ENCODE measurements at regions not wholly inside any gene's neighbourhood (a gene's known extent, or its start where the extent isn't known, plus 50 kb on each side); places are given as distances from the start of the nearest gene placed in this dataset.

- TF ChIP-seq REST (IDR thresholded peaks at IDR 0.05; ENCODE audit: unreplicated experiment) (no peak), POLR2AphosphoS5 (IDR thresholded peaks at IDR 0.05; ENCODE audit: low read depth) (no peak), CREB1 (CRISPR knock-in tag; IDR thresholded peaks at IDR 0.05; ENCODE audit: low read depth) (no peak), CTCF (conservative IDR thresholded peaks at IDR 0.05; ENCODE audit: low read depth in 2 of 2) (no peak), ETS1 (IDR thresholded peaks at IDR 0.05) (no peak), ZNF462 (CRISPR knock-in tag; IDR thresholded peaks at IDR 0.05) (no peak), EZH2phosphoT487 (IDR thresholded peaks at IDR 0.05; ENCODE audit: unreplicated experiment) (no peak)
- H4K20me1 ChIP-seq (replicated peaks; ENCODE audit: insufficient read depth) = no peaks in the 10 kb centered on the region
- H3K27ac ChIP-seq (ENCODE audit: low read depth) = no peak overlapping the region
- DNase-seq (ENCODE audit: low spot score) (no peak), ATAC-seq (no peak)
- H3K27me3 Mint-ChIP-seq (ENCODE audit: insufficient read depth, low read depth, poor library complexity) = no peaks in the 10 kb centered on the region
- H3K4me1 Mint-ChIP-seq = no peaks in the 10 kb centered on the region
- no peaks in the 10 kb centered on the region for H3K9me3 Mint-ChIP-seq
- no peaks in the 10 kb centered on the region for H3K79me2 ChIP-seq (replicated peaks; ENCODE audit: insufficient read depth)
- H3K27ac Mint-ChIP-seq = no peak overlapping the region
- no peaks in the 10 kb centered on the region for H3K27me3 ChIP-seq (ENCODE audit: insufficient read depth)
- no peaks in the 10 kb centered on the region for H3K4me1 ChIP-seq (ENCODE audit: insufficient read depth)
- H3K4me3 Mint-ChIP-seq = no peak overlapping the region
- no peaks in the 10 kb centered on the region for H3K36me3 Mint-ChIP-seq (ENCODE audit: low read depth)
- H2AFZ ChIP-seq = no peak overlapping the region
- H3F3A ChIP-seq (replicated peaks; ENCODE audit: low read depth) = no peaks in the 10 kb centered on the region
- H3K36me3 ChIP-seq (ENCODE audit: insufficient read depth) = no peaks in the 10 kb centered on the region
- H3K9me2 ChIP-seq (ENCODE audit: insufficient read depth) = no peaks in the 10 kb centered on the region
- H3K4me2 ChIP-seq = no peak overlapping the region
- no peak overlapping the region for H3K4me3 ChIP-seq
These were observed 433.3 kb downstream of the ADAM29 start for GRCh38 chr4:175351473-175351872.

All from GM23338 (cell line).